MCF 10A (cell line): ENCODE measurements at regions not wholly inside any gene's neighbourhood (a gene's known extent, or its start where the extent isn't known, plus 50 kb on each side); places are given as distances from the start of the nearest gene placed in this dataset.

ENCODE experiments used
- BruUV-seq: library from RNA; stranded (reverse); fragments of 400-500 nt; replicated peaks from 2 replicates; lab custom pipeline; 2021; lab: Mats Ljungman, UMichigan
- CTCF ChIA-PET: fragments of 300-600 bp; sonication (Branson Sonifier 250); formaldehyde crosslinking; extraction: SDS; loops from one replicate; lab custom pipeline; 2021; ENCODE audit warnings: antibody characterized with exemption, inconsistent platforms; lab: Yijun Ruan, JAX
- POLR2A ChIA-PET: fragments of 300-600, 350-650 bp; sonication (Branson Sonifier 250); formaldehyde crosslinking; extraction: SDS; loops from one replicate; lab custom pipeline; 2020; ENCODE audit warnings: antibody characterized with exemption, inconsistent platforms; lab: Yijun Ruan, JAX
- DNase-seq: peaks from one replicate; pipeline ENCODE4 v3.0.0-alpha.2; 2018; ENCODE audit not compliant: unreplicated experiment
- H3K27ac Mint-ChIP-seq: one replicate; pipeline ENCODE4 v1.8.0; 2022; ENCODE audit warnings: mild to moderate bottlenecking, low read depth, mixed read lengths; ENCODE audit not compliant: unreplicated experiment
- H3K27me3 Mint-ChIP-seq: one replicate; pipeline ENCODE4 v1.8.0; 2022; ENCODE audit warnings: mixed read lengths; ENCODE audit not compliant: insufficient read depth, unreplicated experiment
- H3K36me3 Mint-ChIP-seq: one replicate; pipeline ENCODE4 v1.8.0; 2022; ENCODE audit warnings: mild to moderate bottlenecking, moderate library complexity, mixed read lengths; ENCODE audit not compliant: insufficient read depth, unreplicated experiment
- H3K4me1 Mint-ChIP-seq: one replicate; pipeline ENCODE4 v1.8.0; 2022; ENCODE audit warnings: mixed read lengths; ENCODE audit not compliant: insufficient read depth, unreplicated experiment
- H3K4me3 Mint-ChIP-seq: one replicate; pipeline ENCODE4 v1.8.0; 2022; ENCODE audit warnings: mild to moderate bottlenecking, moderate library complexity, mixed read lengths; ENCODE audit not compliant: unreplicated experiment
- H3K9me3 Mint-ChIP-seq: one replicate; pipeline ENCODE4 v1.8.0; 2022; ENCODE audit warnings: mixed read lengths; ENCODE audit not compliant: unreplicated experiment
- CTCF ChIP-seq: fragments of 200-600 bp; IDR thresholded peaks from one replicate; pipeline ENCODE4 v1.8.0; 2022; ENCODE audit warnings: antibody characterized with exemption, mild to moderate bottlenecking; ENCODE audit not compliant: unreplicated experiment
- intact Hi-C: fragments of 100-400 bp; cut with micrococcal nuclease; formaldehyde crosslinking; loops from 2 replicates; pipeline ENCODE4 v1.14.1; 2022

GRCh38 chr2:186365406-186365805 lies 120.7 kb upstream of the ZC3H15 start:
- no peak for DNase-seq
- intact Hi-C loops: no loop called here
- peaks cover 7% of the 10 kb centered on the region for H3K9me3 Mint-ChIP-seq
- no peaks in the 10 kb centered on the region for H3K27me3 Mint-ChIP-seq
- BruUV-seq: no TSS peak
- H3K4me1 Mint-ChIP-seq: no peaks in the 10 kb centered on the region
- no peak overlapping the region for H3K27ac Mint-ChIP-seq
- no peak overlapping the region for H3K4me3 Mint-ChIP-seq
- CTCF ChIA-PET: no interaction called here
- no peaks in the 10 kb centered on the region for H3K36me3 Mint-ChIP-seq
- POLR2A ChIA-PET: interaction anchor here (2.0 kb wide), 1 partner anchor 14 kb away, joined by 5 read pairs; no protein-coding TSS in a partner anchor
- no peak for TF ChIP-seq CTCF

- no peak overlapping the region for H3K27ac Mint-ChIP-seq
- no TSS peak for BruUV-seq
Observed at GRCh38 chr2:186379052-186379451, 107.0 kb upstream of the ZC3H15 start.

GRCh38 chr2:186380805-186381204 lies 105.3 kb upstream of the ZC3H15 start:
- Mint-ChIP-seq H3K4me3 (no peak overlapping the region), H3K9me3 (peaks cover 9% of the 10 kb centered on the region), H3K27me3 (no peaks in the 10 kb centered on the region), H3K27ac (no peak overlapping the region), H3K4me1 (no peaks in the 10 kb centered on the region), H3K36me3 (peaks cover 2% of the 10 kb centered on the region)
- ChIA-PET CTCF (no interaction called here), POLR2A (no interaction called here)
- no TSS peak for BruUV-seq
- DNase-seq: no peak
- no peak for TF ChIP-seq CTCF
- intact Hi-C loops: no loop called here

More at GRCh38 chr2:186379052-186379451, 107.0 kb upstream of the ZC3H15 start:
- Mint-ChIP-seq H3K9me3 (peaks cover 8% of the 10 kb centered on the region), H3K27me3 (no peaks in the 10 kb centered on the region), H3K4me3 (no peak overlapping the region), H3K4me1 (no peaks in the 10 kb centered on the region), H3K36me3 (peaks cover 5% of the 10 kb centered on the region)
- ChIA-PET CTCF (interaction anchor here (0.6 kb wide), 2 partner anchors 124 to 136 kb away, joined by 3 to 4 read pairs; no protein-coding TSS in a partner anchor), POLR2A (interaction anchor here (0.6 to 1.4 kb wide), 6 partner anchors 10 to 85 kb away, joined by 3 to 5 read pairs (median 4); no protein-coding TSS in a partner anchor)
- peak; percentile 37 for DNase-seq
- intact Hi-C loops: no loop called here
- no peak for TF ChIP-seq CTCF

GRCh38 chr2:186381573-186381972 lies 104.5 kb upstream of the ZC3H15 start:
- CTCF ChIA-PET: no interaction called here
- Mint-ChIP-seq H3K4me1 (no peaks in the 10 kb centered on the region), H3K27ac (no peak overlapping the region), H3K36me3 (no peaks in the 10 kb centered on the region), H3K9me3 (peaks cover 9% of the 10 kb centered on the region), H3K27me3 (no peaks in the 10 kb centered on the region), H3K4me3 (no peak overlapping the region)
- intact Hi-C loops: no loop called here
- POLR2A ChIA-PET: no interaction called here
- BruUV-seq: no TSS peak
- no peak for DNase-seq
- no peak for TF ChIP-seq CTCF
